ENCODE measurements at regions not wholly inside any gene's neighbourhood (a gene's known extent, or its start where the extent isn't known, plus 50 kb on each side); places are given as distances from the start of the nearest gene placed in this dataset.

DNA sequence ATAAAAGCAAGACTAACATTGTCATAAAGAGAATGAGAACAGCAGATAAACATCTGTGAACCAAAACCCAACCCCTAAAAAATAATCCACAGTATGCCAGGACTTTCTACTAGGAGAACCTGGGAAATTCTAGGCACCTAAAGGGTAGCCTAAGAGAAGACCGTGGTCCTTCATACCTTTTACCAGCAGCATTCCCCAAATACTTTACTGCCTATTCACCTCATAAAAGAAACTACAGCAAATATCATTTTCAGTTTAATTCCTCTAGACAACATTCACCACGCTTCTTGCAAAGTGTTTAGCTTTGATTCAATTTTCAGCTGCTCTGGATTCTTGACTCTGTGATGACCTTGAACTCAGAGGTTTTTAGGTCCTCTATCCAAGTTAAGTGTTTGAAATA is 1180.7 kb upstream of the B3GALT2 start:
- DNase-seq (ENCODE audit: low read depth, low spot score), result no peak

More for the DNA sequence above, 1180.7 kb upstream of the B3GALT2 start:
- ChIA-PET POLR2A (no interaction called here), CTCF (no interaction called here), RAD21 (ENCODE audit: low non-redundant PET in 1 of 2, low total read pairs in 2 of 2, uncharacterized antibody in 2 of 2, unreplicated experiment in 2 of 2) (no interaction called here)
- H3K4me1 ChIP-seq (ENCODE audit: control insufficient read depth in 1 of 2, insufficient read depth in 2 of 2, low read length in 2 of 2), result no peaks in the 10 kb centered on the region
- BruUV-seq (replicated peaks), result no TSS peak
- H3K9me2 ChIP-seq (ENCODE audit: insufficient read depth), result no peaks in the 10 kb centered on the region
- intact Hi-C loops (cut with micrococcal nuclease), result no loop called here
- H3K4me3 ChIP-seq (replicated peaks in 1 of 2; ENCODE audit: low read depth in 1 of 2, low read length in 2 of 2), result no peak overlapping the region
- no peaks in the 10 kb centered on the region for H3K79me2 ChIP-seq (ENCODE audit: insufficient read depth, low read length)
- H3K27me3 ChIP-seq (ENCODE audit: insufficient read depth, low read length), result no peaks in the 10 kb centered on the region
- no peak overlapping the region for H3K27ac ChIP-seq (ENCODE audit: low read depth, low read length)
- no peaks in the 10 kb centered on the region for H3K36me3 ChIP-seq (ENCODE audit: control insufficient read depth in 1 of 2, insufficient read depth in 2 of 2, low read length in 2 of 2)
- TF ChIP-seq POLR2AphosphoS5 (IDR thresholded peaks at IDR 0.05; ENCODE audit: low read depth, low read length), result no peak
- no peak for TF ChIP-seq ZNF274 (IDR thresholded peaks at IDR 0.05; ENCODE audit: low read depth, low read length)
- TF ChIP-seq YY1 (IDR thresholded peaks at IDR 0.05; ENCODE audit: extremely low read depth, insufficient replicate concordance, low read depth, low read length), result no peak
- TF ChIP-seq SP1 (IDR thresholded peaks at IDR 0.05; ENCODE audit: low read depth), result no peak
- TF ChIP-seq, protein P1, sequence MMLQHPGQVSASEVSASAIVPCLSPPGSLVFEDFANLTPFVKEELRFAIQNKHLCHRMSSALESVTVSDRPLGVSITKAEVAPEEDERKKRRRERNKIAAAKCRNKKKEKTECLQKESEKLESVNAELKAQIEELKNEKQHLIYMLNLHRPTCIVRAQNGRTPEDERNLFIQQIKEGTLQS (IDR thresholded peaks at IDR 0.05), result no peak
- no peak for TF ChIP-seq EZH2 (IDR thresholded peaks at IDR 0.05)
- no peak for TF ChIP-seq CBX3 (IDR thresholded peaks at IDR 0.05; ENCODE audit: low read depth)
- TF ChIP-seq, protein P2, sequence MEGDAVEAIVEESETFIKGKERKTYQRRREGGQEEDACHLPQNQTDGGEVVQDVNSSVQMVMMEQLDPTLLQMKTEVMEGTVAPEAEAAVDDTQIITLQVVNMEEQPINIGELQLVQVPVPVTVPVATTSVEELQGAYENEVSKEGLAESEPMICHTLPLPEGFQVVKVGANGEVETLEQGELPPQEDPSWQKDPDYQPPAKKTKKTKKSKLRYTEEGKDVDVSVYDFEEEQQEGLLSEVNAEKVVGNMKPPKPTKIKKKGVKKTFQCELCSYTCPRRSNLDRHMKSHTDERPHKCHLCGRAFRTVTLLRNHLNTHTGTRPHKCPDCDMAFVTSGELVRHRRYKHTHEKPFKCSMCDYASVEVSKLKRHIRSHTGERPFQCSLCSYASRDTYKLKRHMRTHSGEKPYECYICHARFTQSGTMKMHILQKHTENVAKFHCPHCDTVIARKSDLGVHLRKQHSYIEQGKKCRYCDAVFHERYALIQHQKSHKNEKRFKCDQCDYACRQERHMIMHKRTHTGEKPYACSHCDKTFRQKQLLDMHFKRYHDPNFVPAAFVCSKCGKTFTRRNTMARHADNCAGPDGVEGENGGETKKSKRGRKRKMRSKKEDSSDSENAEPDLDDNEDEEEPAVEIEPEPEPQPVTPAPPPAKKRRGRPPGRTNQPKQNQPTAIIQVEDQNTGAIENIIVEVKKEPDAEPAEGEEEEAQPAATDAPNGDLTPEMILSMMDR (IDR thresholded peaks at IDR 0.05 in 2 of 3, conservative IDR thresholded peaks at IDR 0.05 in 1 of 3; ENCODE audit: borderline replicate concordance in 1 of 3, insufficient read depth in 1 of 3, low read depth in 2 of 3, low read length in 2 of 3), result no peak
- no peak for TF ChIP-seq RAD21 (IDR thresholded peaks at IDR 0.05; ENCODE audit: low read depth)
- no peak for TF ChIP-seq ZFX (IDR thresholded peaks at IDR 0.05)
- TF ChIP-seq, protein P3, sequence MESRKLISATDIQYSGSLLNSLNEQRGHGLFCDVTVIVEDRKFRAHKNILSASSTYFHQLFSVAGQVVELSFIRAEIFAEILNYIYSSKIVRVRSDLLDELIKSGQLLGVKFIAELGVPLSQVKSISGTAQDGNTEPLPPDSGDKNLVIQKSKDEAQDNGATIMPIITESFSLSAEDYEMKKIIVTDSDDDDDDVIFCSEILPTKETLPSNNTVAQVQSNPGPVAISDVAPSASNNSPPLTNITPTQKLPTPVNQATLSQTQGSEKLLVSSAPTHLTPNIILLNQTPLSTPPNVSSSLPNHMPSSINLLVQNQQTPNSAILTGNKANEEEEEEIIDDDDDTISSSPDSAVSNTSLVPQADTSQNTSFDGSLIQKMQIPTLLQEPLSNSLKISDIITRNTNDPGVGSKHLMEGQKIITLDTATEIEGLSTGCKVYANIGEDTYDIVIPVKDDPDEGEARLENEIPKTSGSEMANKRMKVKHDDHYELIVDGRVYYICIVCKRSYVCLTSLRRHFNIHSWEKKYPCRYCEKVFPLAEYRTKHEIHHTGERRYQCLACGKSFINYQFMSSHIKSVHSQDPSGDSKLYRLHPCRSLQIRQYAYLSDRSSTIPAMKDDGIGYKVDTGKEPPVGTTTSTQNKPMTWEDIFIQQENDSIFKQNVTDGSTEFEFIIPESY (IDR thresholded peaks at IDR 0.05; ENCODE audit: extremely low read depth, insufficient replicate concordance, low read length), result no peak
- no peak for TF ChIP-seq TCF7L2 (IDR thresholded peaks at IDR 0.05; ENCODE audit: borderline replicate concordance, extremely low read depth, insufficient read depth, insufficient read length)
- no peak for TF ChIP-seq SIN3A (IDR thresholded peaks at IDR 0.05; ENCODE audit: low read depth)
- TF ChIP-seq EGR1 (IDR thresholded peaks at IDR 0.05; ENCODE audit: low read depth), result no peak
- no peak for TF ChIP-seq JUND (IDR thresholded peaks at IDR 0.05)
- no peak for TF ChIP-seq EZH2phosphoT487 (IDR thresholded peaks at IDR 0.05; ENCODE audit: borderline replicate concordance)
- no peaks in the 10 kb centered on the region for H4K20me1 ChIP-seq (ENCODE audit: insufficient read depth)
- H2AFZ ChIP-seq (ENCODE audit: low read depth, low read length, poor library complexity, severe bottlenecking), result no peak overlapping the region
- H3K9ac ChIP-seq (ENCODE audit: low read length), result no peak overlapping the region
- no peaks in the 10 kb centered on the region for H3K9me3 ChIP-seq (ENCODE audit: control insufficient read depth in 1 of 2, insufficient read depth in 1 of 2, low read depth in 1 of 2, low read length in 2 of 2)
- no peak for ATAC-seq
- H3K4me2 ChIP-seq (ENCODE audit: low read length), result no peak overlapping the region

Data from HCT116 (cell line).